Nephron (organoid): ENCODE measurements at regions not wholly inside any gene's neighbourhood (a gene's known extent, or its start where the extent isn't known, plus 50 kb on each side); places are given as distances from the start of the nearest gene placed in this dataset.

Experiments
- H3K27ac Mint-ChIP-seq, 3 experiments: 2 replicates each; pipeline ENCODE4 v1.8.0; 2020; ENCODE audit warnings: mixed read lengths in 3 of 3, mild to moderate bottlenecking in 2 of 3, moderate library complexity in 1 of 3
- H3K27me3 Mint-ChIP-seq: 2 replicates; pipeline ENCODE4 v1.8.0; 2021; ENCODE audit warnings: low read depth, mild to moderate bottlenecking, moderate library complexity, mixed read lengths
- H3K36me3 Mint-ChIP-seq: 2 replicates; pipeline ENCODE4 v1.8.0; 2020; ENCODE audit warnings: low read depth, mixed read lengths
- H3K4me1 Mint-ChIP-seq: 2 replicates; pipeline ENCODE4 v1.8.0; 2020; ENCODE audit warnings: mixed read lengths
- H3K4me3 Mint-ChIP-seq, 3 experiments: 2 replicates each; pipeline ENCODE4 v1.8.0; 2020; ENCODE audit warnings: mild to moderate bottlenecking in 3 of 3, mixed read lengths in 3 of 3, moderate library complexity in 2 of 3
- H3K9me3 Mint-ChIP-seq: 2 replicates; pipeline ENCODE4 v1.8.0; 2020; ENCODE audit warnings: mixed read lengths
- TF ChIP-seq, protein P1 (sequence below), 3 experiments: fragments of 200-600 bp; sonication (generic); IDR thresholded peaks; one replicate each; pipeline ENCODE4 v1.5.0; 2021; ENCODE audit warnings: antibody characterized with exemption in 3 of 3; ENCODE audit not compliant: unreplicated experiment in 3 of 3

DNA sequence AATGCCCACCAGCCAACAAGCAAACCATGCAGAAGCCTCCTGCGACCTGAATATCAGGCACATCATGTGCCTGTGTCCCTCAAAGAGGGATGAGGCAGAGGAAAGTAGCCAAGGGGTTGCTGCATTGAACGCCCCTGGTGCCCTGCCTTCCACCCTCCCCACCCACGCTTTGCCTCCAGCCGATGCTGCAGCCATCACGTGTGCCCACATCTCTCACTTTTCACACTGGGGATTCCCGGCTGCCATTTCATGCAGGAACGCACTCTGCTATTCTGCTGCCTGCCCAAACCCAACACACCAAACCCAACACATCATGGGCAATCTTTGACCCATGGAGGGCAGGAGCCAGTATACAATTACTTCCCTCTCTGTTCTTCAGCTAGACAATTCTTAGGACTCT lies 462.2 kb upstream of the PROK2 start:
- Mint-ChIP-seq H3K36me3 (no peaks in the 10 kb centered on the region), H3K27me3 (peaks cover 33% of the 10 kb centered on the region), H3K4me1 (peaks cover 47% of the 10 kb centered on the region), H3K4me3 (no peak overlapping the region), H3K27ac (peak overlapping the region in 1 of 3 experiments; percentile 24), H3K9me3 (no peaks in the 10 kb centered on the region)
- TF ChIP-seq, protein P1, sequence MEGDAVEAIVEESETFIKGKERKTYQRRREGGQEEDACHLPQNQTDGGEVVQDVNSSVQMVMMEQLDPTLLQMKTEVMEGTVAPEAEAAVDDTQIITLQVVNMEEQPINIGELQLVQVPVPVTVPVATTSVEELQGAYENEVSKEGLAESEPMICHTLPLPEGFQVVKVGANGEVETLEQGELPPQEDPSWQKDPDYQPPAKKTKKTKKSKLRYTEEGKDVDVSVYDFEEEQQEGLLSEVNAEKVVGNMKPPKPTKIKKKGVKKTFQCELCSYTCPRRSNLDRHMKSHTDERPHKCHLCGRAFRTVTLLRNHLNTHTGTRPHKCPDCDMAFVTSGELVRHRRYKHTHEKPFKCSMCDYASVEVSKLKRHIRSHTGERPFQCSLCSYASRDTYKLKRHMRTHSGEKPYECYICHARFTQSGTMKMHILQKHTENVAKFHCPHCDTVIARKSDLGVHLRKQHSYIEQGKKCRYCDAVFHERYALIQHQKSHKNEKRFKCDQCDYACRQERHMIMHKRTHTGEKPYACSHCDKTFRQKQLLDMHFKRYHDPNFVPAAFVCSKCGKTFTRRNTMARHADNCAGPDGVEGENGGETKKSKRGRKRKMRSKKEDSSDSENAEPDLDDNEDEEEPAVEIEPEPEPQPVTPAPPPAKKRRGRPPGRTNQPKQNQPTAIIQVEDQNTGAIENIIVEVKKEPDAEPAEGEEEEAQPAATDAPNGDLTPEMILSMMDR (IDR thresholded peaks at IDR 0.05; ENCODE audit: unreplicated experiment in 3 of 3), result no peak

DNA sequence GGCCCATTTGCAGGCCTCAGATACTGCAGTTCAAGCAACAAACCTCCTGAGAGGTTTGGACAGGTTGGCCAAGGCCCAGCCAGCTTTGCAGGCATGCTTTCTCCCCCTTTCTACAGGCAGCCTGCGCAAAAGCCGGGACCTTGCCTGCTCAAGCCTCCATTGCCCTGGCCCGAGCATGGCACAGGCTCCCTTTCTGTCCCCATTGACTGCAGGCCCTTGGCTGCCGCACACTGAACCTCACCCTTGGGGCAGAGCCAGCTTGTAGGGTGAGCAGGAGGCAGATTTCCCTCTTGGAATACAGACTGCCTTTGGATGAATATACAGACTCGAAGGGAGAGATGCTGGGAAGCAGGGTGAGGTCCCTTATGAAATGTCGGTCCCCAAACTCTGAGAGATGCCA lies 461.7 kb upstream of the PROK2 start:
- TF ChIP-seq, protein P1 (IDR thresholded peaks at IDR 0.05; ENCODE audit: unreplicated experiment in 3 of 3), result no peak

DNA sequence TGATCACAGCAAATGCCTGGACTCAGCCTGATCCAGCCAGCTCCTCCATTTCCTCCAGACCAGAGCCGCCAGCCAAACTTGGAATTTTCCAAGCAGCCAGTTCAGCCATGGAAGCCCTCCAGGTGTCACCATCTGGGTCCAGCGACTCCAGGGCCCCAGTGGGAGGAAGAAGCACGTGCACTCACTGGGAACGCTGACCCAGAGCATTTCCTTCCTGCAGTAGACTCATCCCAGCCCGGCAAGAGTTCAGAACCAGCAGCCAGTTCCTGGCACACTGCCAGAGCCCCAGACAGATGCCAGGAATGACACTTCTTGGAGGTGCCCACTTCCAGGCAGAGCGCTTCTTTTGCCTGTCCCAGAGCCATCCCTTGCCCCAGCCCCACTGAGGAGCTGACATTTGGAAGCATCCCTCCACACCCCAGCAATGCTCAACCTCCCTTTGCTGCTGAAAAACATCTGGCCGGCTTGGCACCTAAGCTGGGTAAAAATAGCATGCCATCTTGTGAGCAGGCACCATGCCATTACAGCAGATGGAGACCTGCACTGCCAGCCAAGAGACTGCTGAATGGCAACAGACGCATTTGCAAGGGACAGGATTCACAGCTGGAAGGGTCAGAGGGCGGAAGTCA lies 460.3 kb upstream of the PROK2 start:
- peaks cover 54% of the 10 kb centered on the region for H3K4me1 Mint-ChIP-seq
- H3K27ac Mint-ChIP-seq, result no peak overlapping the region
- H3K4me3 Mint-ChIP-seq, result no peak overlapping the region
- no peaks in the 10 kb centered on the region for H3K36me3 Mint-ChIP-seq
- H3K9me3 Mint-ChIP-seq, result no peaks in the 10 kb centered on the region
- H3K27me3 Mint-ChIP-seq, result peaks cover 33% of the 10 kb centered on the region
- TF ChIP-seq, protein P1 (IDR thresholded peaks at IDR 0.05; ENCODE audit: unreplicated experiment in 3 of 3), result no peak

More for the DNA sequence above, 461.7 kb upstream of the PROK2 start:
- Mint-ChIP-seq H3K36me3 (no peaks in the 10 kb centered on the region), H3K27ac (peak overlapping the region in 2 of 3 experiments; percentile 13 to 17), H3K4me3 (no peak overlapping the region), H3K27me3 (peaks cover 29% of the 10 kb centered on the region), H3K4me1 (peaks cover 47% of the 10 kb centered on the region), H3K9me3 (no peaks in the 10 kb centered on the region)

DNA sequence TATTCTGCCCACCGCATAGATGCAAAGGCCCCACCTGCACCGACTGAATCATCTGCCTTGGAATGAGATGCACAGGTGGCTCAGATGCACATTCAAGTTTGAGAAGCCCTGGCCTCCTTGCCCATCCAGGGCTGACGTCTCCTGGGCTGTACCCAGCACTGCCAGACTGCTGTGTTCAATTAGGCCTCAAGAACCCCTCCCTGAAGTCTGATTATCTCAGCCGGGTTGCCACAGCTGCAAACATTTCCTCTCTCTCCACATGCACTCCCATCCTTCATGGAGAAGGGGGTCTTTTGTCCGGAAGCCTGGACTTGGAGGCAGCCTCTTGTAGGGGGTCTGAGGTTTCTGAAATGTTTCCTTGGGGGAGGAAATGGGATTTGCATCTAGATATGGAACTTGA lies 459.4 kb upstream of the PROK2 start:
- H3K27me3 Mint-ChIP-seq, result peaks cover 34% of the 10 kb centered on the region
- peaks cover 63% of the 10 kb centered on the region for H3K4me1 Mint-ChIP-seq
- H3K36me3 Mint-ChIP-seq, result no peaks in the 10 kb centered on the region
- H3K4me3 Mint-ChIP-seq, result no peak overlapping the region
- TF ChIP-seq, protein P1 (IDR thresholded peaks at IDR 0.05; ENCODE audit: unreplicated experiment in 3 of 3), result no peak
- no peaks in the 10 kb centered on the region for H3K9me3 Mint-ChIP-seq
- peak overlapping the region in 1 of 3 experiments; percentile 37 for H3K27ac Mint-ChIP-seq

- Mint-ChIP-seq H3K27me3 (peaks cover 32% of the 10 kb centered on the region), H3K27ac (peak overlapping the region in 2 of 3 experiments; percentile 71 to 83), H3K36me3 (no peaks in the 10 kb centered on the region), H3K9me3 (no peaks in the 10 kb centered on the region), H3K4me1 (peaks cover 69% of the 10 kb centered on the region), H3K4me3 (peak overlapping the region in 1 of 3 experiments; percentile 5)
- TF ChIP-seq, protein P1 (IDR thresholded peaks at IDR 0.05; ENCODE audit: unreplicated experiment in 3 of 3), result no peak
These were observed 457.4 kb upstream of the PROK2 start for GRCh38 chr3:72242326-72242725.

- Mint-ChIP-seq H3K27ac (no peak overlapping the region), H3K4me1 (peaks cover 63% of the 10 kb centered on the region), H3K36me3 (no peaks in the 10 kb centered on the region), H3K27me3 (peaks cover 25% of the 10 kb centered on the region), H3K9me3 (no peaks in the 10 kb centered on the region), H3K4me3 (no peak overlapping the region)
- TF ChIP-seq, protein P1 (IDR thresholded peaks at IDR 0.05; ENCODE audit: unreplicated experiment in 3 of 3), result no peak
These were observed 456.6 kb upstream of the PROK2 start for GRCh38 chr3:72241525-72241924.
